ENCODE measurements at regions not wholly inside any gene's neighbourhood (a gene's known extent, or its start where the extent isn't known, plus 50 kb on each side); places are given as distances from the start of the nearest gene placed in this dataset.

- TF ChIP-seq ZNF232 (CRISPR knock-in tag; IDR thresholded peaks at IDR 0.05) = no peak
- TF ChIP-seq RELA (CRISPR knock-in tag; IDR thresholded peaks at IDR 0.05; ENCODE audit: borderline replicate concordance) = no peak
Measured at GRCh38 chr13:89181041-89181440, 1509.9 kb downstream of the SLITRK5 start (continued).

- POLR2A ChIA-PET = no interaction called here
- CTCF ChIA-PET = no interaction called here
- TF ChIP-seq FOXK1 (CRISPR knock-in tag; IDR thresholded peaks at IDR 0.05) (no peak), ZNF423 (CRISPR knock-in tag; IDR thresholded peaks at IDR 0.05) (no peak), ARID4B (CRISPR knock-in tag; IDR thresholded peaks at IDR 0.05; ENCODE audit: borderline replicate concordance) (no peak), TCF7 (CRISPR knock-in tag; IDR thresholded peaks at IDR 0.05; ENCODE audit: low read depth) (no peak), HMGXB4 (CRISPR knock-in tag; IDR thresholded peaks at IDR 0.05) (no peak), TP53 (CRISPR knock-in tag; IDR thresholded peaks at IDR 0.05) (no peak), MLX (CRISPR knock-in tag; IDR thresholded peaks at IDR 0.05) (no peak), TEAD4 (CRISPR knock-in tag; IDR thresholded peaks at IDR 0.05) (no peak), NFE2L1 (CRISPR knock-in tag; IDR thresholded peaks at IDR 0.05) (no peak), ZMAT4 (CRISPR knock-in tag; IDR thresholded peaks at IDR 0.05) (no peak), AR (CRISPR knock-in tag; IDR thresholded peaks at IDR 0.05) (no peak), FOXJ3 (CRISPR knock-in tag; IDR thresholded peaks at IDR 0.05; ENCODE audit: borderline replicate concordance) (no peak), E2F4 (CRISPR knock-in tag; IDR thresholded peaks at IDR 0.05; ENCODE audit: borderline replicate concordance, low read depth) (no peak)
- Mint-ChIP-seq H3K27ac (no peak overlapping the region), H3K9me3 (peaks cover 15% of the 10 kb centered on the region), H3K4me1 (no peaks in the 10 kb centered on the region), H3K36me3 (no peaks in the 10 kb centered on the region), H3K4me3 (no peak overlapping the region), H3K27me3 (ENCODE audit: low read depth) (peaks cover 2% of the 10 kb centered on the region; the same call in 1 of the 2 replicates)
- ATAC-seq (no peak), DNase-seq (ENCODE audit: low spot score) (no peak)
Measured at GRCh38 chr13:89199138-89199537, 1528.0 kb downstream of the SLITRK5 start.
